Stimulated activated CD8-positive, alpha-beta memory T cell treated with anti-CD3 and anti-CD28 coated beads, Interleukin-15, amount 100 ng/mL, for 4 hours (primary cell): ENCODE measurements at regions not wholly inside any gene's neighbourhood (a gene's known extent, or its start where the extent isn't known, plus 50 kb on each side); places are given as distances from the start of the nearest gene placed in this dataset.

Experiments used
- DNase-seq, 2 donors: peaks; one replicate each; pipeline ENCODE4 v3.0.0-alpha.2; 2020; ENCODE audit warnings: low read depth in 2 of 2

DNA sequence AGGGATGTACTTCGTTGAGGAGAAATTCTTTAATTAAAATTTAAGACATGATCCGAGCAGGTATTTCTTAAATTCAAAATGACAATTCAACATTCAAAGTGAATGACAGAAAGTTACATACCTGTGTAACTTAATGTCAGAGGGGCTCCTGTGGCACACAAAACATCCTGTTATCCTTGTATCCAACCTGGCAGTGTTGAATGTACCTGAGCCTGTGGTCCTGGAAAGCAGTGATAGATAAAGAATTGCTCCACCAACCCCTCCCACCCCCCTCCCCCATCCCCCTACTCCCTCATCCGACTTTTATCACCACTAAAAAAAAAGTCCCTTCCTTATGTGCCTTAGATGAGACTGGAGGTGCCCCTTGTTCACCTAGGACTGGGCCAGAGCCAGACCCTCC lies 119.4 kb upstream of the ADCY1 start:
- no peak for DNase-seq

DNA sequence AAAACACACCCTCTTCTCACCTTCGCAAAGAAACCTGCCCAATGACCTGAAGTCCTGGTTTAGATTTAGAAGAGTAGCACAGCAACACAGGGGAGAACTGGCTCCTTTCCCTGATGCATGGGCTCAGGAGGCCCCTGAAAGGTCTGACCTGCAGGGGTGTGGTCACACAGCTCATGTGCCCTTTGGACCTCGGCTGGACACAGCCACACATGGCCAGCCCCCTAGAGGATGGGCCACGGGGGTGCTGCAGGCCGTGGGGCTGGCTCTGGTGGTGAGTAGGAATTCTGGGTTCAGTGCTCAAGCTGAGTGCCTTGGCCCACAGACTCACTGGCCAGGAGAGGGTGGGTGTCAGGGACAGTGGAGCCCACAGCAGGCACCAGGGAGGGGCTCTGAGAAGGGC lies 118.5 kb upstream of the ADCY1 start:
- DNase-seq, result no peak

DNA sequence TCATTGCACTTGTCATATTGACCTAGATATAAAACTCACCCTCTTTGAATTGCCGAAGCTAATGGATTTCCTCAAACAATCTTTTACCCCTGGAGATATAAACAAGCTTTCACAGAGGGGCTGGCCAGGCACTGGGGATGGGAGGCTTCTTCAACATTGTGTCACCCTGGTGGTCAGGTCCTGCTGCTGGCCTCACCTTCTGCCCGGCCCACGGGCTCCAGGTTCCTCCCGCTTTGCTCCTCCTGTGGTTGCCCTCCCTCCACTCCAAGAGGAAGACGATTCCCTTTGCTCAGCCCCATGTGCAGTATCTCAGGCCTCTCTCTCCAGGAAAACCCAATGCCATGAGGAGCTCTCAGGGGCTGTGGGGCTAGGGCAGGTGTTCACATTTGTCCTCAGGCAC lies 118.1 kb upstream of the ADCY1 start:
- no peak for DNase-seq

DNA sequence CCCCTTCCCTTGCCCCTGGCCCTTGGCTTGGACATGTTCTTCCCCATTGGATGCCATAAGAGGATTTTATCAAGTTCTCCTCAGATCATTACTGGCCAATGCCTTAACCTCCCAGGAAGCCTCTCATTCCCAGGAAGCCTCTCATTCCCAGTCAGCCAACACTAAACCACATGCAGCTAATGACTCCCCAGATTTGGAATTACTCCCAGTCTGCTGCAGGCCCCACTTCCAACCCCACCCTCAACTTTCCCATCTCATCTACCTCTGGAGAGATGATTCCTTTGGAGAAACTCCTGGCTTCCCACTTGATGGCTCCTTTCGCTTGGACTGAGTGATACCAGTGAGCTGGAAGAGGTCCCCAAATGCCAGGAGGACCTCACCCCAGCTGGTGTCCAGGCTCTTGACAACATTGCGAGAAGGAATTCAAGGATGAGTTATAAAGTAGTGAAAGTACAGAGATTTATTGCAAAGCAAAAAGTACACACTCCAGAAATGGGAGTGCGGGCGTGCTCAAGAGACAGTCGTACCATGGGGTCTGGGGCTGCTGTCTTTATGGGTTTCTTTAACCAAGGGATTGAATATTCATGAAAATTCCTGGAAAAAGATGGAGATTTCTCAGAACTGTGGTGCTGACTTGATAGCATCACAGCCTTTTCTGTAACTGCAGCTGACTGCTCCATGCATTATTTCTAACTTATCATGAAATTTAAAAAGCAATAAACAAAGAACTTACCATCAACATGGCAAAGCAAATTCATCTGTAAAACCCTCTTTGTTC lies 117.2 kb upstream of the ADCY1 start:
- no peak for DNase-seq

DNA sequence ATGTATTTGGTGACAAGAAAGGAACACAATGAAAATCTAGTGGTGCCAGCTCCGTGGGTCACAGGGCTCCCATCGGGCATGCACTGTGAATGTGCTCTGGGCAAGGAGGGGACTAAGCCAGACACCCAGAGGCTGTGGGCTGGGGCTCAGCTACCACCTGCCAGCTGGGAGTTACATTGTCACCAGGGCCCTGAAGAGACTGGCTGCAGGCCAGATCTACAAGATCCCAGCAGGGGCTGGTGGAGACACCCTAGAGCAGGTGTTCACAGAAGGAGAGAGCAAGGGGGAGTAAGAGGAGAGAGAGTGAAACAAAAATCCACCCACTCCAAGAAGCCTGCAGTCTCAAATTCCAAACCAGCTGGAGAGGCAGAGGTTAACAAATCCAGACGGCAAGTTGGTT lies 116.6 kb upstream of the ADCY1 start:
- no peak for DNase-seq

DNA sequence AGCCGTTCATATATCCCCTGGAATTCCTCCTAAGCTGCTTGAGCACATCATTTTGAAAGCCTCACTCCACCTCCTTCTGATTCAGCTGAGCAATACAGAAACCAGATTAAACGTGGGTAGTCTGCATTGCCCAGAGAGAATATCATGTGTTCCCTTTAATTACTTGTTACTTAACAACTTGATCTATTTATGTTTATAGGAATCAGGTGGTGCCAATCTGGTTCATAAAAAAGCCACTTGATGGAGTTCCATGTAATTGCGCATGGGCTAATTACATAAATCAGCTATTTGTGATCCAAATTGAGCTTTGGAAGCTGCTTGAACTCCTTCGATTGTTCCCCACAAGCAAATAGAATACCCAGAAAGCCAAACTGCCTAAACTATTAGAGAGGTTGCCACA lies 114.7 kb upstream of the ADCY1 start:
- DNase-seq, result no peak

DNA sequence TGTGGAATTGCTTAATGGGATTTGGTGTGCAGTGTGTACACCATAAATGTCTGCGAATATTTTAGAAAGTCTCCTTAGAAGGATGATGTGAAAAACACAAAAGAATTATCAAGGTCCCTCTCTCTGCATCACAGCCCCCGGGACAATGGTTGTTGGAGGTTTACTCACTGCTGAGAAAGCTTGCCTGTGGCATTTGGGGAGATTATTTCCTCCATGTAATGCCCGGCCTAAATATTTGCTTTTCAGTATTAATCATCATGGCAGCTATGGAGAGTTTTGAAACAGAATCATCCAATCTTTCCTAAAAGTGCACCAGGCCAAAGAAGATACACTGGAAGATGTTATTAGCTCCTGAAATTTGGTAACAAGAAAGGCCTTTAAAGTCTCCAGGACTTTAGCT lies 113.8 kb upstream of the ADCY1 start:
- no peak for DNase-seq

DNA sequence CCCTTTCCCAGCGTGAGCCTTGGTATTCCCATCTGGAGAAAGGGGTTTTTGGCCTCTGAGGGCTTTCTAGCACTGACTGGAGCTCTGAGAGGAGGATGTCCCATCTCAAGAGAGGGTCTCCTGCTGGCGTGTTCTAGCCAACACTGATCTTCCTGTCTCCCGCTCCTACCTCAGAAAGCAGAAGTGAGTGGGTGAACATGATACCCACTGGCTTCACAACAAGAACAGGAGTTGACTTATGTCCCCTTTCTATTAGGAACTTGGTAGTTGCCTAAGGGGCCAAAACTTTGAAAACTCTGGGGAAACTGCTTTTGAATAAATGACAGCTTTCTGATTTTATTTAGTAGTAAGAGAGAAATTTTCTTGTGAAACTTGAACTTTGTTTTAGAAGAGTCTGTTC lies 113.1 kb upstream of the ADCY1 start:
- no peak for DNase-seq

DNA sequence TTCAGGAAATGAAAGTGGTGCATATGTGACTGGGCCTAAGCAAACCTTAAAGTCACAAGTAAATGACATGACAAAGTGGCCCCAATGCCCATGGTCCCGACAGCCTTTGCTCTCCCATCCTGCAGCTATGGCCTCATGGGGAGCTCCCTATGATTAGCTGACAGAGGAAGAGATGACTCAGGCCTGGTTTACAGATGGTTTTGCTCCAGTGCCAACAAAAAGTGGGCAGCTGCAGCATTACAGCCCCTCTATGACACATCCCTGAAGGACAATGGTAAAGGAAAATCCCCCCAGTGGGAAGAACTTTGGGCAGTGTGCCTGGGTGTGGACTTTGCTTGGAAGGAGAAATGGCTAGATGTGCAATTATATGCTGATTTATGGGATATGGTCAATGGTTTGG lies 105.1 kb upstream of the ADCY1 start:
- DNase-seq, result no peak

DNA sequence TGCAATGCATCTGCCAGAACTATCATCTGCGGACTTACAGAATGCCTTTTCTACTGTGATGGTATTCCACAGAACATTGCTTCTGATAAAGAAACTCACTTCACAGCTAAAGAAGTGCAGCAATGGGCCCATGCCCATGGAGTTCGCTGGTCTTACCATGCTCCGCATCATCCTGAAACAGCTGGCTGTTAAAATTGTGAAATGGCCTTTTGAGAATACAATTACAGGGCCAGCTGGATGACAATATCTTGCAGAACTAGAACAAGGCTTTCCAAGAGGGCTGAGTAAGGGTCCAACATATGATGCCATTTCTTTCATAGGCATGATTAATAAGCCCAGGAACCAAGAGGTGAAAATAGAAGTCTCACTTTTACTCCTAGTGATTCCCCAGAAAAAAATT lies 104.1 kb upstream of the ADCY1 start:
- no peak for DNase-seq

DNA sequence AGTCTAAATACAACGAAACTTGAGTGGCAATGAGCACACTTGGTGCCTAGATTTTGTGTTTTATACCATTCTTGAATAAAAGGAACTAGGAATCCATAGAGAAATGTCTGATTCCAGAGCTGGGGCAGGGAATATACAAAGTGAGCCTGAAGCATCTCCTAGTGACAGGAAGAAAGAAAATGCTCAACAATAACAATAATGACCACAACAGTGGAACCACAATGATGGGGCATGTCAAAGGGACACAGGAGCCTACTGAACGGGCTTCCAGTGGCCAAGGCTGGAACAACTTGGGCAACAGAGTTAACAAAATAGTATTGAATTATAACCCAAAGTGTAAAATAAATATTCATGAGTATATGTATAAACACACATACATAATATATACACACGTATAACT lies 94.4 kb upstream of the ADCY1 start:
- DNase-seq, result no peak

DNA sequence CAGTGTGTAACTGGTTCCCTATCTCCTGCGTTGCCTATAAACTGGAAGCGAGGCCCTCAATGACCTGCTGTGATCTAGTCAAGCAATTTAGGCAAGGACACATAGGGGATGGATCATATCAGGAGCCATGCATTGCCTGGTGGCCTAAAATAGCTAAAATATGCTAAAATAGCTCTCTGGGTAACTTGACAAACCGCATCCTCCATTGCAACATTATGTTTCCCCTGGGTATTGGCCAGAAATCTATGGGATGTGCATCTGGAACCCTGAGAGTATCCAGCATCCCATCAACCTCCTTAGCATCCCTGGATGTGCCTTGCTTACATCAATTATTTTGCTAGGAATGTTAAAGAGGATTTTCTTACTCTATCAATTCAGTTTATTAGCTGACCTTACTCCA lies 91.7 kb upstream of the ADCY1 start:
- no peak for DNase-seq

DNA sequence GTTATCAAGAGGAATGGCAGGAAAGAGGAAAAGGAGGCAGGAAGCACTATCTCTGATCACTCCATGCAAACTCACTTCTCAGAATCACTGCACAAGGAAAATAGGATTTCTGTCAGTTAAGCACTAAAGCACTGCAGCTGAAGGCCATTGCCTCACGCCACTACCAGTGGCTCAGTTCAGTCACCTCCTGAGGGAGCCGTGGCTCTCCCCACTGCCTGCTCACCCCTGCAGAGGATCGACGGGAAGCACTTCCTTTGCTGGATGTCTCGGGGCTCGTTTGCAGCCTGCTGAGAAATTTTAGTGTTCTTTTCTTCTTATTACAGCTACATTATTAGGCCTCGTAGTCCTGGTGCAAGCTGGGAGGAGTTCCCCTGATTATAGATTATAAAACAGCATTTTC lies 90.1 kb upstream of the ADCY1 start:
- DNase-seq, result no peak

DNA sequence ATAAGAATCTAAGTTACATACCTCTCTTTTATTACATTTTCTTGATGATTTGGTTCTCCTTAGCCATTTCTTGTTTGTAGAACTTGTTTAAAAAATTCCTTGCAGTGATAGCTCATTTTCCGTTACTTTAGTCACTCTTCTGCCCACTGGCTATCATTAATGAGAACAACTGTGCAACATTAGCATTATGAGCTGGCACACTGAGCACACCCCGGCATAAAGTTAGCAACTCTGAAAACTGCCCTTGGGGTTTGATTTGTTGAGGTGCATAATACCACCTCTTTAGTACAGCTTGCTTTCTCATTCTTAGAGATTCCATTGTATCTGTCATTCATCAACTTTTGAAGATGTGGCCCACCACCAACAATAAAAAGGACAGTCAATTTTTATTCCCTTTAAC lies 87.6 kb upstream of the ADCY1 start:
- no peak for DNase-seq

DNA sequence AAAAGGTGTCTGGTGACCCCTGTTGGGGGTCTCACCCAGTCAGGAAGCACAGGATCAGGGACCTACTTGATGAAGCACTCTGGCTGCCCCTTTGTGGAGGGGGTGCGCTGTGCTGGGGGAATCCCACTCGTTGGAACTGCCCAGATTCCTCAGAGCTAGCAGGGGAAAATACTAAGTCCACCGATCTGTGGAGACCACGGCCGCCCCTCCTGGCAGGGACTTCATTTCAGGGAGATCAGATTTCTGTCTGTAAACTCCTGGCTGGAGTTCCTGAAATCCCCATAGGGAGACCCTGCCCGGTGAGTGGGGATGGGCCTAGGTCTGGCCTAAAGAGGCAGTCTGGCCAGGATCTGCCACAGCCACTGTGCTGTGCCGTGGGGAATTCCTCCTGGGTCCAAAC lies 79.3 kb upstream of the ADCY1 start:
- no peak for DNase-seq

DNA sequence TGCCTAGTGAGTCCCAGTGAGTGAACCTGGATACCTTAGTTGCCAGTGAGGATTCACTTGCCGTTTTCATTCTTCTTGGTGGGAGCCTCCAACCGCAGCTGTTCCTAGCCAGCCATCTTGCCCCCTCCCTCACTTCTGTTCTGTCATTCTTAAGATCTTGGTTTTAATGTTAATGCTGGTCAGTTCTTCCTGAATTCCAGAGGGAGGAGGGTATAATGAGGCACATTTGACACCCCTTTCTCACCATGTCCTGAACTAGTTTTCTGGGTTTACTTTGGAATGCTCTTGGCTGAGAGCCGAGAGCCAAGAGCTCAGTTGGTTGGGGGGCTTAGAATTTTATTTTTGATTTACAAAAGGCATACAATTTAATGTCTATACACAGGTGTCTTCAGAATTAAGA lies 78.5 kb upstream of the ADCY1 start:
- no peak for DNase-seq

DNA sequence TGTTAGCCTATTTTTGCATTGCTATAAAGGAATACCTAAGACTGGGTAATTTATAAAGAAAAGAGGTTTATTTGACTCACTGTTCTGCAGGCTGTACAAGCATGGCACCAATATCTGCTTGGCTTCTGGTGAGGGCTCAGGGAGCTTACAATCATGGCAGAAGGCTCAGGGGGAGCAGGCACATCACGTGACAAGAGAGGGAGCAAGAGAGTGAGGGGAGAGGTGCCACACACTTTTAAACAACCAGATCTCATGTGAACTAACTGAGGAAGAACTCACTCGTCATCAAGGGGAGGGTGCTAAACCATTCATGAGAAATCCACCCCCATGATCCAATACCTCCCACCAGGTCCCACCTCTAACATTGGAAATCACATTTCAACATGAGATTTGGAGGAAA lies 73.9 kb upstream of the ADCY1 start:
- no peak for DNase-seq

DNA sequence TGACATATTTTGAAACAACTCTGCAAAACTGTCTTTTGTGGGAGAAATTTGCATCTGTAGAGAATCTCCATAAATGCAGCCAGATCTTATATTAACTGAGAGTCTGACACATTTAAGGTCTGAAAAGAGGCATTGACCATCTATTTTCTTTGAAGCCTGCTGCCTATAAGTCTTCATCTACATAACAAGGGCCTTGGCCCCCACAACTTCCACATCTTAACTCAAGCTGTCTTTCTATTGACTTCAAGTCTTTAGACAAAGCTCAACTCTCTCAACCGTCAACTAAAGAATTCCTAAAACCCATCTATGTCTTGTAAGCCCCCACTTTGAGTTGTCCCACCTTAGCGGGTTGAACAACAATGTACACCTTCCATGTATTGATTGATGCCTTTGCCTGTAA lies 72.4 kb upstream of the ADCY1 start:
- no peak for DNase-seq

DNA sequence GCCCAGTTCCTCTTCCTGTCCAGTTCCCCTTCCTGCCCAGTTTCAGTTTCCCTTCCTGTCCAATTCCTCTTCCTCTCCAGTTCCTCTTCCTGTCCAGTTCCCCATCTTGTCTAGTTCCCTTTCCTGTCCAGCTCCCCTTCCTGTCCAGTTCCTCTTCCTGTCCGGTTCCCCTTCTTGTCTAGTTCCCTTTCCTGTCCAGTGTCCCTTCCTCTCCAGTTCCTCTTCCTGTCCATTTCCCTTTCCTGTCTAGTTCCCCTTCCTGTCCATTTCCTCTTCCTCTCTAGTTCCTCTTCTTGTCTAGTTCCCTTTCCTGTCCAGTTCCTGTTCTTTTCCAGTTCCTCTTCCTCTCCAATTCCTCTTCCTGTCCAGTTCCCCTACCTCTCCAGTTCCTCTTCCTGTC lies 68.1 kb upstream of the ADCY1 start:
- no peak for DNase-seq

DNA sequence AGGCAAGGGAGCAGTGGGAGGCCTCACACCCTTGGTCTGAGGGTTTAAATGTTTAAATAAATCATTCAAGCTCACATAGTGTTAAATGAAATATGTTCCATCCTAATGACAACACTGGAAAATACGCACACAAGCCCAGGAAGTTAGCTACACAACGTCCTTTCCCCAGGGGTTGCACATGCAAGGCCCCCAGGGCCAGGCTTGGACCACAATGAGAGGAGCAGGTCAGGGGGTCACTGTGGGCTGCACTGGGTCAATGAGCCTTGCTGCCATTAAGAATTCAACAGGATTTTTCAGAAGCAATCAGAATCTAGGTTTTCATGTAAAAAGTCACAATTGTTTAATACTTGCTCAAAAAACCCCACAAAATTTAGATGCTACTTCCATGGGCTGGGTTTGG lies 64.9 kb upstream of the ADCY1 start:
- no peak for DNase-seq

DNA sequence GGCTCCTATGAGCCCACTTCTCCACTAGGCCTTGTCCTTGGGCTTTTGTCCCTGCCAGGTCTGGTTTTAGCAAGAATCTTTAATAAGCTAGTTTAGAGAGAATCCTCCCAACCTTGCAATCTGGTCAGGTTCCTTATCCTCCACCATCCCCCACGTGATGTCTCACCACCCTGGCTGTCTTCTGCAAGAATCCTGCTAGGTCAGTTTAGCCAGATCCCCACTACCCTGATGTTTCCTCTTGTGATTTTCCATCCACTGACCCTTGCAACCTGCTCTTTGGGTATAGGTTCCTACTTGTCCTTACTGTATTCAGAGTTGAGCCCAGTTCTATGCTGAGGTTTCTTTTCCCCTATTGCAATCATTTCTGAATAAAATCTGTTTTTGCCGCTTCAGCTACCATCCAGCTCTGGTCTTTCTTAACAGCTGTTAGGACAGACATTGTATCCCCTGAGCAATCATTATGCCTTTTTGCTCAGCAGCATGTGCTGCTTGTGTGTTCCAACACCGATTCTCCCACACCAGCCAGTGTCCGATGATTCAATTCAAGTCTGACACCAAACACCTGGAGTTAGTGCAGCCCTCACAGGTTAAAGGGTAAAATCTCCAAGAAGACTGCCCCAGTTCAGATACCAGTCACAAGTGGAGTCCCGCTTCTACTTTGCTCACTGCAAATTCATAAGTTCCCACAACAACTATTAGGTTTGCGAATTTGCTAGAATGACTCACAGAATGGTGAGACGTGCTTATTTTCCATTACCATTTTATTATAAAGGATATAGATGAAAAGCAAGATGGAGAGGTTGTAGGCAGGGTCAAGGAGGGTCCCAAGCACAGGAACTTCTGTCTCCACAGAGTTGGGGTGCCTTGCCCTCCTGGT lies 62.2 kb upstream of the ADCY1 start:
- no peak for DNase-seq

DNA sequence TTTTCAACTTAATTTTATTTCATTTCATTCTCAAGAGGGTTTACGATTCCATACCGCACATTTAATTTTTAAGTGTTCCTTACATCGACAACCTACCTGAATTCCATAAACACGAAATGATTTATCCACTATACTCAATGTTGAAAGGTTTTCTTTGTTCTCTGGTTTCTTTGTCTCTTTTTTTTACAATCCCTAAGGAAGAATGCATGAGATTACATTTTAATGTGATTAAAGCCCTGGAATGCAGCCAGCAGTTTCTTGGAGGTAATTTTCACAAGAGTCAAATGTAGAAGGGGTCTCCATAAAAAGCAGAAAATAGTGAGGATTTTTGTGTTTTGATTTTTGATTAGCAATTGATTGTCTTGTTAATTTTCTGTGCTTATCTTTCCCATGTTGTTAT lies 59.2 kb upstream of the ADCY1 start:
- no peak for DNase-seq

DNA sequence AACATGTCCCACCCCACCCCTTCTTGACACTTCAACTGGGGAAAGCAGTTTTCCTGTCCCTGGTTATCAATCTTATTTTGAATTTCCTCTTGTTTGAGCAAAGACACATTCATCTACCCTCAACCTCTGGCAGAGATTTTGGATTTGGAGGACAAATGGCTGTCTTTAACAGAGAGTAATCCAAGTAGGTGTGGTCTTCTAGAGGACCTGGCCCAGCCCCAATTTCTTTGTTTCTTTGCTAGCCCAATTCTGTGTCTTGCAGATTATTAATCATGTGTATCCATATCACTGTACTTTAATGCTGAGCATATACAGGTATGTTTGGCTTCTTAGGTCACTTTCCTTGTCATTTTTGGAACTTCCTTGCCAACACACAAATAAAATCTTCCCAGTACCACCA lies 58.8 kb upstream of the ADCY1 start:
- DNase-seq, result no peak
